Suppressor macrophage treated with lipopolysaccharide for 1 hour (primary cell): ENCODE measurements at regions not wholly inside any gene's neighbourhood (a gene's known extent, or its start where the extent isn't known, plus 50 kb on each side); places are given as distances from the start of the nearest gene placed in this dataset.

ENCODE experiments used
- DNase-seq, 3 donors: peaks; one replicate each; pipeline ENCODE4 v3.0.0-alpha.2; 2020 to 2022

- no peak for DNase-seq
Measured at GRCh38 chr2:64857581-64858471, 131.4 kb upstream of the SLC1A4 start.

- peak; percentile 56 to 72 (median 56) for DNase-seq
Measured at GRCh38 chr2:64858541-64859311, 130.5 kb upstream of the SLC1A4 start.

GRCh38 chr2:64859312-64860212 lies 129.6 kb upstream of the SLC1A4 start:
- peak; percentile 70 to 87 (median 82) for DNase-seq

GRCh38 chr2:64860276-64860885 lies 128.8 kb upstream of the SLC1A4 start:
- peak; percentile 60 to 71 (median 69) for DNase-seq

- DNase-seq: no peak
Measured at GRCh38 chr2:64860936-64861335, 128.3 kb upstream of the SLC1A4 start.

GRCh38 chr2:64861452-64862397 lies 127.5 kb upstream of the SLC1A4 start:
- DNase-seq: peak in 1 of 3 donors; percentile 53

GRCh38 chr2:64862623-64863022 lies 126.6 kb upstream of the SLC1A4 start:
- DNase-seq: peak; percentile 55 to 87 (median 63)

GRCh38 chr2:64863097-64863820 lies 125.9 kb upstream of the SLC1A4 start:
- peak in 1 of 3 donors; percentile 24 for DNase-seq

GRCh38 chr2:64865073-64865830 lies 123.9 kb upstream of the SLC1A4 start:
- peak; percentile 74 to 90 (median 82) for DNase-seq

GRCh38 chr2:64865831-64866345 lies 123.3 kb upstream of the SLC1A4 start:
- no peak for DNase-seq

GRCh38 chr2:64866797-64867196 lies 122.4 kb upstream of the SLC1A4 start:
- DNase-seq: no peak

GRCh38 chr2:64867253-64867996 lies 121.8 kb upstream of the SLC1A4 start:
- DNase-seq: no peak

GRCh38 chr2:64869126-64869525 lies 120.1 kb upstream of the SLC1A4 start:
- DNase-seq: no peak

GRCh38 chr2:64873472-64873924 lies 115.7 kb upstream of the SLC1A4 start:
- peak; percentile 77 to 85 (median 81) for DNase-seq

GRCh38 chr2:64874593-64874992 lies 114.6 kb upstream of the SLC1A4 start:
- no peak for DNase-seq

GRCh38 chr2:64875368-64875767 lies 113.8 kb upstream of the SLC1A4 start:
- no peak for DNase-seq

- DNase-seq: peak; percentile 41 to 55 (median 53)
Measured at GRCh38 chr2:64876137-64876647, 113.0 kb upstream of the SLC1A4 start.

- no peak for DNase-seq
Measured at GRCh38 chr2:64879745-64880144, 109.5 kb upstream of the SLC1A4 start.
